SK-N-SH treated with all-trans-retinoic acid at 6 μM for 48 hours (cell line): ENCODE measurements at regions not wholly inside any gene's neighbourhood (a gene's known extent, or its start where the extent isn't known, plus 50 kb on each side); places are given as distances from the start of the nearest gene placed in this dataset.

Experiments
- ARNTL ChIP-seq: fragments of 450-650 bp; formaldehyde crosslinking; IDR thresholded peaks from 2 replicates; pipeline ENCODE4 v1.5.0; 2020; ENCODE audit warnings: low read depth, mild to moderate bottlenecking, moderate library complexity, borderline replicate concordance
- ESRRG ChIP-seq: fragments of 250-450 bp; sonication (Bioruptor Pico); IDR thresholded peaks from 2 replicates; pipeline ENCODE4 v1.6.1; 2021; ENCODE audit warnings: mild to moderate bottlenecking
- POU6F1 ChIP-seq: fragments of 250-450 bp; sonication (Bioruptor Pico); IDR thresholded peaks from 2 replicates; pipeline ENCODE4 v1.8.0; 2021; ENCODE audit warnings: low read depth, mild to moderate bottlenecking, moderate library complexity, borderline replicate concordance
- PPARA ChIP-seq: fragments of 250-450 bp; sonication (Bioruptor Pico); IDR thresholded peaks from 2 replicates; pipeline ENCODE4 v1.5.0; 2020; ENCODE audit warnings: mild to moderate bottlenecking, borderline replicate concordance
- RARB ChIP-seq: fragments of 250-450 bp; sonication (Bioruptor Pico); IDR thresholded peaks from 2 replicates; pipeline ENCODE4 v1.8.0; 2021; ENCODE audit warnings: mild to moderate bottlenecking, moderate library complexity
- TOX ChIP-seq: fragments of 250-450 bp; sonication (Bioruptor Pico); IDR thresholded peaks from 2 replicates; pipeline ENCODE4 v1.8.0; 2021; ENCODE audit warnings: mild to moderate bottlenecking, moderate library complexity, borderline replicate concordance
- ZNF70 ChIP-seq: fragments of 450-650 bp; formaldehyde crosslinking; IDR thresholded peaks from 2 replicates; pipeline ENCODE4 v1.5.0; 2020; ENCODE audit warnings: mild to moderate bottlenecking, moderate library complexity

GRCh38 chrX:94871640-94872039 is 1197.6 kb downstream of the FAM133A start:
- TF ChIP-seq TOX (CRISPR knock-in tag) (no peak), POU6F1 (CRISPR knock-in tag) (no peak), PPARA (CRISPR knock-in tag) (no peak), ZNF70 (CRISPR knock-in tag) (no peak), RARB (CRISPR knock-in tag) (no peak), ARNTL (no peak), ESRRG (CRISPR knock-in tag) (no peak)
